Mesenchymal stem cell (in vitro differentiated cells and primary cell): ENCODE measurements at regions not wholly inside any gene's neighbourhood (a gene's known extent, or its start where the extent isn't known, plus 50 kb on each side); places are given as distances from the start of the nearest gene placed in this dataset.
A peak's percentile ranks its signal among the peaks of the same experiment; 100 is the strongest.

ENCODE experiments used
- DNase-seq: peaks from one replicate; pipeline ENCODE4 v3.0.0-alpha.2; 2013
- H2AFZ ChIP-seq: one replicate; pipeline ENCODE4 v1.6.1; 2013; ENCODE audit warnings: low read depth, mild to moderate bottlenecking, control low read depth, inconsistent platforms, low read length, moderate library complexity
- H2AK5ac ChIP-seq: 2 replicates; pipeline ENCODE4 v1.6.1; 2013; ENCODE audit warnings: low read length, moderate library complexity, mild to moderate bottlenecking, inconsistent platforms; ENCODE audit not compliant: severe bottlenecking
- H2BK120ac ChIP-seq: one replicate; pipeline ENCODE4 v1.6.1; 2013; ENCODE audit warnings: low read depth, mild to moderate bottlenecking, inconsistent platforms, low read length, moderate library complexity
- H2BK12ac ChIP-seq, 2 experiments: one replicate each; pipeline ENCODE4 v1.6.1; 2013; ENCODE audit warnings: inconsistent platforms in 2 of 2, low read length in 2 of 2, mild to moderate bottlenecking in 2 of 2, moderate library complexity in 2 of 2, control low read depth in 1 of 2
- H2BK15ac ChIP-seq: one replicate; pipeline ENCODE4 v1.6.1; 2013; ENCODE audit warnings: mild to moderate bottlenecking, low read depth, inconsistent platforms; ENCODE audit not compliant: poor library complexity, severe bottlenecking
- H2BK5ac ChIP-seq: 2 replicates; pipeline ENCODE4 v1.6.1; 2013; ENCODE audit warnings: low read depth, mild to moderate bottlenecking, low read length, control low read depth, inconsistent platforms; ENCODE audit not compliant: poor library complexity, severe bottlenecking
- H3K14ac ChIP-seq, 2 experiments: one replicate each; pipeline ENCODE4 v1.6.1; 2013; ENCODE audit warnings: inconsistent platforms in 2 of 2, low read length in 2 of 2, control low read depth in 1 of 2, mild to moderate bottlenecking in 1 of 2, moderate library complexity in 1 of 2
- H3K18ac ChIP-seq, 2 experiments: one replicate each; pipeline ENCODE4 v1.6.1; 2013; ENCODE audit warnings: inconsistent platforms in 2 of 2, low read length in 2 of 2, control low read depth in 1 of 2, low read depth in 1 of 2, mild to moderate bottlenecking in 1 of 2
- H3K23ac ChIP-seq, 2 experiments: one replicate each; pipeline ENCODE4 v1.6.1; 2013; ENCODE audit warnings: inconsistent platforms in 2 of 2, low read length in 2 of 2, mild to moderate bottlenecking in 2 of 2, moderate library complexity in 2 of 2, control low read depth in 1 of 2
- H3K27ac ChIP-seq: 2 replicates; pipeline ENCODE4 v1.5.1; 2013; ENCODE audit warnings: mild to moderate bottlenecking, moderate library complexity, low read length, control low read depth, inconsistent platforms; ENCODE audit not compliant: poor library complexity, severe bottlenecking
- H3K27me3 ChIP-seq, 2 experiments: 2 replicates each; pipeline versions ENCODE4 v1.6.1 to v1.7.0; 2013; ENCODE audit warnings: low read length in 2 of 2, mild to moderate bottlenecking in 2 of 2, moderate library complexity in 2 of 2, control low read depth in 1 of 2, inconsistent platforms in 1 of 2; ENCODE audit not compliant: control insufficient read depth in 1 of 2, insufficient read depth in 1 of 2
- H3K36me3 ChIP-seq, 2 experiments: 2 replicates each; pipeline versions ENCODE4 v1.6.1 to v1.7.0; 2013; ENCODE audit warnings: low read length in 2 of 2, control low read depth in 1 of 2, inconsistent platforms in 1 of 2, low read depth in 1 of 2, mild to moderate bottlenecking in 1 of 2; ENCODE audit not compliant: insufficient read depth in 2 of 2, control insufficient read depth in 1 of 2
- H3K4ac ChIP-seq, 2 experiments: one replicate each; pipeline ENCODE4 v1.6.1; 2013; ENCODE audit warnings: inconsistent platforms in 2 of 2, low read length in 2 of 2, mild to moderate bottlenecking in 2 of 2, moderate library complexity in 2 of 2, control low read depth in 1 of 2, low read depth in 1 of 2
- H3K4me1 ChIP-seq: 2 replicates; pipeline ENCODE4 v1.6.1; 2013; ENCODE audit warnings: low read depth, low read length, control low read depth; ENCODE audit not compliant: control insufficient read depth, insufficient read depth
- H3K4me2 ChIP-seq: 2 replicates; pipeline ENCODE4 v1.6.1; 2013; ENCODE audit warnings: low read length, mild to moderate bottlenecking, inconsistent platforms; ENCODE audit not compliant: poor library complexity, severe bottlenecking
- H3K4me3 ChIP-seq, 2 experiments: 2 replicates each; pipeline versions ENCODE4 v1.5.1 to v1.7.0; 2013; ENCODE audit warnings: low read length in 2 of 2, mild to moderate bottlenecking in 2 of 2, control low read depth in 1 of 2, low read depth in 1 of 2; ENCODE audit not compliant: insufficient read depth in 1 of 2
- H3K79me1 ChIP-seq: replicated peaks from 2 replicates; pipeline ENCODE4 v1.6.1; 2013; ENCODE audit warnings: mild to moderate bottlenecking, control low read depth, low read length, inconsistent platforms; ENCODE audit not compliant: poor library complexity, severe bottlenecking
- H3K9ac ChIP-seq: 2 replicates; pipeline ENCODE4 v1.7.0; 2013; ENCODE audit warnings: mild to moderate bottlenecking, low read length, moderate library complexity
- H3K9me3 ChIP-seq: 2 replicates; pipeline ENCODE4 v1.7.0; 2013; ENCODE audit warnings: mild to moderate bottlenecking, low read length; ENCODE audit not compliant: control insufficient read depth
- H4K8ac ChIP-seq: one replicate; pipeline ENCODE4 v1.6.1; 2013; ENCODE audit warnings: inconsistent platforms, mild to moderate bottlenecking, low read length, moderate library complexity
- H4K91ac ChIP-seq: one replicate; pipeline ENCODE4 v1.6.1; 2013; ENCODE audit warnings: mild to moderate bottlenecking, low read length, inconsistent platforms
- WGBS: methylation state at CpG from one replicate; pipeline ENCODE4 v1.1.7; 2013; ENCODE audit warnings: mixed read lengths; 5-methylcytosine and 5-hydroxymethylcytosine counted together

GRCh38 chr4:55186123-55186522 lies 60.7 kb upstream of the KDR start:
- H3K36me3 ChIP-seq, result no peaks in the 10 kb centered on the region
- H2BK120ac ChIP-seq, result no peak overlapping the region
- H3K23ac ChIP-seq, result no peak overlapping the region
- no peak overlapping the region for H3K9ac ChIP-seq
- H2AFZ ChIP-seq, result no peak overlapping the region
- no peaks in the 10 kb centered on the region for H3K27me3 ChIP-seq
- H3K14ac ChIP-seq, result no peak overlapping the region
- H3K27ac ChIP-seq, result no peak overlapping the region
- no peaks in the 10 kb centered on the region for H3K79me1 ChIP-seq
- H2BK12ac ChIP-seq, result no peak overlapping the region
- no peak overlapping the region for H3K4me2 ChIP-seq
- H3K4me1 ChIP-seq, result peaks cover 3% of the 10 kb centered on the region
- H4K8ac ChIP-seq, result no peak overlapping the region
- peak; percentile 13 for DNase-seq
- H2AK5ac ChIP-seq, result no peak overlapping the region
- H3K4me3 ChIP-seq, result no peak overlapping the region
- H2BK15ac ChIP-seq, result no peak overlapping the region
- H3K4ac ChIP-seq, result no peak overlapping the region
- no peak overlapping the region for H2BK5ac ChIP-seq
- H3K18ac ChIP-seq, result no peak overlapping the region
- no peak overlapping the region for H4K91ac ChIP-seq
- no peaks in the 10 kb centered on the region for H3K9me3 ChIP-seq

GRCh38 chr4:55186700-55187099 lies 61.3 kb upstream of the KDR start:
- Histone ChIP-seq H3K27ac (no peak overlapping the region), H3K14ac (no peak overlapping the region), H3K36me3 (no peaks in the 10 kb centered on the region), H2BK120ac (no peak overlapping the region), H3K18ac (no peak overlapping the region), H2BK12ac (no peak overlapping the region), H3K4me2 (no peak overlapping the region), H3K23ac (no peak overlapping the region), H2BK5ac (no peak overlapping the region), H3K4ac (no peak overlapping the region), H3K79me1 (no peaks in the 10 kb centered on the region), H3K4me1 (peaks cover 2% of the 10 kb centered on the region), H2AK5ac (no peak overlapping the region), H3K9ac (no peak overlapping the region), H3K27me3 (no peaks in the 10 kb centered on the region), H2AFZ (no peak overlapping the region), H2BK15ac (no peak overlapping the region), H4K8ac (no peak overlapping the region), H3K4me3 (no peak overlapping the region), H4K91ac (no peak overlapping the region), H3K9me3 (peaks cover 4% of the 10 kb centered on the region)
- 90% methylated on average over 1 of the region's 3 CpGs for WGBS
- no peak for DNase-seq

GRCh38 chr4:55214172-55214571 lies 88.8 kb upstream of the KDR start:
- Histone ChIP-seq H2BK12ac (no peak overlapping the region), H2BK120ac (no peak overlapping the region), H2BK15ac (no peak overlapping the region), H2BK5ac (no peak overlapping the region), H3K27ac (no peak overlapping the region), H3K79me1 (no peaks in the 10 kb centered on the region), H3K14ac (no peak overlapping the region), H2AFZ (no peak overlapping the region), H2AK5ac (no peak overlapping the region), H3K9ac (no peak overlapping the region), H3K9me3 (no peaks in the 10 kb centered on the region), H3K23ac (no peak overlapping the region), H3K18ac (peak overlapping the region; percentile 61 to 82), H4K8ac (peak overlapping the region; percentile 81), H3K4me1 (peaks cover 3% of the 10 kb centered on the region), H4K91ac (no peak overlapping the region), H3K27me3 (no peaks in the 10 kb centered on the region), H3K4me2 (no peak overlapping the region), H3K4ac (peak overlapping the region in 1 of 2 experiments; percentile 58), H3K4me3 (no peak overlapping the region), H3K36me3 (no peaks in the 10 kb centered on the region)
- WGBS, result 67% methylated on average over 1 of the region's 3 CpGs
- peak; percentile 3 for DNase-seq

DNA sequence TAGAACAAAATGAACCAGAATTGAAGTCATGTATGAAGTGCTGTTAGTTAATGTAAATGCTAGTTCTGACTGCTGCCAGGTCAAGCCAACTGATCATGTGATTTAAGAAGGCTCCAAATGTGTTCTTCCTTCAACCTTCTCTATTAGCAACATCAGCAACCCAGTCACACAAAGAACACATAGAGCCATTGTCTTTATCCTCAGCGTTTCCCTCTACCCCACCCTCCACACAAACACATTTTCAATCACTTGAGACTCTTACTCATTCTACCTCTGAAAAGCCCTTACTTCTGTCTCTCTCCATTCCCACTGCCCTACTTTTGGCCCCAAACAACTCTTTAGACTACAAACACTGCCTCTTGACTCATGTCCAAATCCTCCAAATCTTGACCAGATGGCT lies 89.7 kb upstream of the KDR start:
- no peak overlapping the region for H3K4ac ChIP-seq
- H4K91ac ChIP-seq, result no peak overlapping the region
- H3K4me2 ChIP-seq, result no peak overlapping the region
- WGBS, result 69% methylated on average over 1 of the region's 1 CpG
- no peak overlapping the region for H2AFZ ChIP-seq
- no peaks in the 10 kb centered on the region for H3K9me3 ChIP-seq
- no peaks in the 10 kb centered on the region for H3K27me3 ChIP-seq
- H2BK15ac ChIP-seq, result no peak overlapping the region
- H2BK5ac ChIP-seq, result no peak overlapping the region
- H3K4me3 ChIP-seq, result no peak overlapping the region
- no peaks in the 10 kb centered on the region for H3K36me3 ChIP-seq
- H3K14ac ChIP-seq, result no peak overlapping the region
- no peaks in the 10 kb centered on the region for H3K79me1 ChIP-seq
- H3K23ac ChIP-seq, result no peak overlapping the region
- H2BK12ac ChIP-seq, result no peak overlapping the region
- DNase-seq, result no peak
- H3K4me1 ChIP-seq, result peaks cover 3% of the 10 kb centered on the region
- H3K9ac ChIP-seq, result no peak overlapping the region
- no peak overlapping the region for H4K8ac ChIP-seq
- no peak overlapping the region for H2BK120ac ChIP-seq
- no peak overlapping the region for H2AK5ac ChIP-seq
- no peak overlapping the region for H3K18ac ChIP-seq
- H3K27ac ChIP-seq, result no peak overlapping the region
